A172 (cell line): ENCODE measurements at regions not wholly inside any gene's neighbourhood (a gene's known extent, or its start where the extent isn't known, plus 50 kb on each side); places are given as distances from the start of the nearest gene placed in this dataset.
"Not testable (repeated sequence)": the region's sequence is repeated elsewhere in the genome, so short reads cannot be mapped to it uniquely, and the experiment has no call there.

ENCODE experiments used
- DNase-seq: peaks from one replicate; pipeline ENCODE4 v3.0.0-alpha.2; 2015; ENCODE audit warnings: low spot score

DNA sequence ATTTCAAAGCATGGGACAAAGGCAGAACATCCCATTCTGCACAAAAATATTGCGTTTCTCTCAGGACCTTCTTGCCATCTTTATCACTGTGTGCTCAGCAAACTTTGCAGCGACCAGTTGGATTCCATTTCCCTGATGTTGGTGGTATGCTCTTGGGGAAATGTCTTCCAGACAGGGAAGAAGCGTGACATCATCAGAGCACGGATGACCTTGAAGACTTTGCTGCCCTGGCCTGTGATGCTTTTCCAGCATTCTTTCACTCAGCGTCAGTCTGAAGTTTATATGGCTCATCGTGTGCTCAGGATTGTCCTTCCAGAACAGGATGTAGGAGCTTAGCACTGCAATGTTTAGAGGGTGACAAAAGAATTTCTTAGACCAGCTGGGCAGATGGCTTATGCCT, 131.4 kb upstream of the F3 start:
- no peak for DNase-seq

DNA sequence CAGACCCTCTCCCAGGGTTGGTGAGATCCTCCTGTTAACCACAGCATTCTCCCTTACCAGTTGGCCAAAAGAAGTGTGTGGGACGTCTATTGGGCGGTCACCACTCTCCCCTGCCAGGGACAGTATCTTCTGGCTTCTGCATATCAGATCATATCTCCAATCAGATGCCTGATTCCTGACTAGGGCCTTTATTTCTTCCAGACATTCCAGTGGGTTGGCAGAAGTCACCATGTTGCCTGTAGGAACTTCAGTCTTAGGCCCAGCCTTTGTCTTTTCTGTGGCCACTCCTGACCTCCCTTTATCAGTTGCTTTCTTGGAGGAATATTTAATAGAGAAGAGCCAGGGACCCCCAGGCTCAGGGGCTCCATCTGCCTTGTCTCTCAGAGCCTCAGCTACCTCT, 130.4 kb upstream of the F3 start:
- no peak for DNase-seq

DNA sequence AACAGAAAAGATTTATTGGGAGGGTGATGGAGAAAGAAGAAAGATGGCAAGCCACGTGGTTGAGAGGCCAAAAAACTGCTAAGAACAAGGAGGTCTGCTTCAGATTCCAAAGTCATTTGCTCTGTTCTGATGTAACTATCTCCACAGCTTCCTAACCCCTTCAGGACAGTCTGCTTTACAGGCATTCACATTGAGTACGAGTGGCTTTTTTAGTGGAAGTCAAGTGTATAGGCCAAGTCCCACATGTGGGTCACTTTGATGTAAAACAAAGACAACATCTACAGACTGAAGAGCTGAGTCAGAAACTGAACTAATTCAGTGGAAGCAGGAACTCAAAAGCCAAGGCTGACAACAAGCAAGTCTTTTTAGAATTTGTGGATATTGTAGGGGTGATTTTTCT, 128.7 kb upstream of the F3 start:
- DNase-seq: no peak

DNA sequence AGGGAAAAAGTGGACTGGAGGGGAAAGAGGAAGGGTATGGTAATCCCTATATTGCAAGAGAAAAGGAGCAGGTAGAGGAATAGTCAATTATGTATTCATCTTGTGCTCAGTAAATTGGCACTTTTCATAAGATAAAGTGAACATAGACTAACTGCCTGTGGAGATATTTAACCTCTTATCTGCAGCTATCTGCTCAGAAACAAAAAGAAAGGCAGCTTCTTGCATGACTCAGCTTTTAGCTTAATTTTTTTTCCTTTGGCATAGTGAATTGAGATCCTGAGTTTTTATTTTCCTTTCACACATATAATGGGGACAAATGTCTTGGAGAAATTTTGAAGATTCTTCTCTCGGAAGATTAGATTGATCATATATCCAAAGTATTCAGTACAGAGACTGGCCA, 127.6 kb upstream of the F3 start:
- no peak for DNase-seq

DNA sequence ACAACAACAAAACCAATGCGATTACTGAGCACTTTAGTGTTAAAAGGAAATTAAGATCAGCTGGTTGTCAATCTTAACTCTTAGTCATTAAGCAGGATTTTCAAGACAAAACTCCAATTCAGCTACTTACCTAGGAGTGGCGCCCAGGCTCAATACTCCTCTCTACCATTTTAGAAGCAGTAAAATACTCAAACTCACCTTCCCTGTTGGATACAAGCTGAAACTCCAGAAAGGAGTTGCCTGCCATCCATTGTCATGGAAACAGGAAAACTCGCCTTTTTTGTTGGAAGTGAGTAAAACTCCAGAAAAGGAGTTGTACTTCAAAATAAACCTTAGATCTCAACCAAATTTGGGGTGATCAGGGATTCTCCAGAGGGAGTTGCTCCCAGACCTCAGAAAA, 127.0 kb upstream of the F3 start:
- no peak for DNase-seq

DNA sequence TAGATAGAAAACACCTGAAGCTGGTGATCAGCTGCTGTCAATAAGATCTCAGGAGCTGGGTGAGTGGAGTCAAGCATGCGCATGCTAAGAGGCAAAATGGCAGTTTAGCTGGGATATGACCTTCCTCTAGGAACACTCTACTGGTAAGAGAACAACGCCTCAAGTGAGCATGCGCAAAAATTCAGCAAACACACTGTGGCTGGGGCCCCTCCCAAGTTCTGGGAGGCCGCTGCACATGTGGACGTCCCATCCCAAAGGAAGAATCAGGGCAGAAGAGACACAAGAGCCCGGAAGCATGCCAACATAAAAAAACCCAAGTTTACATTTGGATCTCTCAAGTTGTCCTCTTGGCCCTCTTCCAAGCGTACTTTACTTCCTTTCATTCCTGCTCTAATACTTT, 126.3 kb upstream of the F3 start:
- DNase-seq: no peak

DNA sequence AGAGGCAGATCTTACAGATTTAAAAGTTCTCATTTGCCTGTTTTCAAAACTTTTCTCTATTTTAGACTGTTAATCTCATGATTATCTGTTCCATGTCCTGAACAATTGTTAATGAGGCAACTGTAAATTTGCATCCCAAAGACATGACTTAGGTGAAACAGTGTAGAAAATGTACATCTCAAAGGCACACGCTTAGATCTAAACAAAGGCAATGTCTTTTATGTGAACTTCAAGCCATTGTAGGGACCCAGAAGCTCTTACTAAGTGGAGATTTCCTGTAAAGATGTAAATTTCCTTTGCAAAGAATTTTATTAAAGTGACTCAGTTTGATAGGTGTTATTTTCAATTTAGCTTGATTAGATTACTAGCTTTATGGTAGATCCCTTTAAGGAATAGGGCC, 125.2 kb upstream of the F3 start:
- no peak for DNase-seq

DNA sequence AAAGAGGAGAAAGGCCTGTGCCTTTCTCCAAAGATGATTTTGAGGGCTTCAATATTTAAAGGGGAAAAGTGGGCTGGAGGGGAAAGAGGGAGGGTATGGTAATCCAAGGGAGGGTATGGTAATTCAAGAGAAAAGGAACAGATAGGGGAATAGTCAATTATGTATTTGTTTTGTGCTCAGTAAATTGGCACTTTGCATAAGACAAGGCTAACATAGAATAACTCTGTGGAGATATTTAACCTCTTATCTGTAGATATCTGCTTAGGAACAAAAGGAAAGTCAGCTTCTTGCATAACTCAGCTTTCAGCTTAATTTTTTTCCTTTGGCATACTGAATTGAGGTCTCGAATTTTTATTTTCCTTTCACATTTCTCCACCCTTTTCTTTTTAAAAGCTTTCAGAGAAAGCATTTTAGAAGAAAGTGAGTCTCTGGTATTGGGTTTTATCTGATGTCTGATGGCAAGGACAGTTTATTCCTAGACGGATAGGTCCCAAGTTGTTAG, 119.9 kb upstream of the F3 start:
- no peak for DNase-seq

DNA sequence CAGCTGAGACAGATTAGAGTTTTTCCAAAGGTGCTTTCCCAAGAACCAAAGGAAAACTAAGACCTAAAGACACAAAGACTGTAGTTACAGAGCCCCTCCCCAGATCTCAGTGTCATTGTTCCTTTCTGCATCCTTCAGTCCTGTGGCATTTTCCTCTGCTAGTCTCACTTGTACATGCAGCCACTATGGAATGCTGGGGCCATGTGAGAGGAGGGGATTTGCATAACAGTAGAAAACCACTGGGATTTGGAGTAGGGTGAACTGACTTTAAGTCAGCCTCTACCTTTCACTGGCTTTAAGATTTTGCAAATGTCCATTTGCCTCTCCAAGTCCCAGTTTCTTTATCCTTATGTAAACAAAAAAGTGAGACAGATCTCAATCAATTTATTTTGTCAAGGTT, 119.4 kb upstream of the F3 start:
- DNase-seq: no peak

DNA sequence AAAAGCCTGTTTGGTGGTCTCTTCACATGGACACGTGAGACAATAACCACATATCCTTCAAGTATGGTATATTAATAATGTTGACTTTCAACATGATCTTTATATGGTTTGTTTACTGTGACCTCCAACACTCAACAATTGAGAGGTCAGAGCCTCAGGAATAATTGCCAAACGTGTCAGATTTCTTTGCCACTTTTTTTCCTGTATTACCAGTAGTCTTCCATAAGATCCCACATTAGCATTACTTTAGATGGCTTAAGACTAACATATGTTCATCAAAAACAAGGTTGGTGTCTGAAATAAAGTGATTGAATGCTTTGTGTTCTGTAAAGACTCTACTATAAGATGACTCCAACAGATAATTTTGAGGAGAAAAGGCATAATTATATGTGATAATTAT, 118.7 kb upstream of the F3 start:
- DNase-seq: no peak

DNA sequence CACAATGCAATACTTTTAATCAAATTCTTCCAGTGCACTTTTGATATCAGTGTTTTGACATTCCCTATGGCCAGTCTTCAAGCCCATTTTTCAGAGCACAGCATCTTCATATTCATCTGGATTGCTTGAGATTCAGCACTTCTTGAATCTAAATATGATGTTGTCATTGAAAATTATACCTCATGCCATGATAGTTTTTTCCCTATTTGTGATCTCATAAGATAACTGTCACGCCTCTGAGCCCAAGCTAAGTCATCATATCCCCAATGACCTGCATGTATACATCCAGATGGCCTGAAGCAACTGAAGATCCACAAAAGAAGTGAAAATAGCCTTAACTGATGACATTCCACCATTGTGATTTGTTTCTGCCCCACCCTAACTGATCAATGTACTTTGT, 117.6 kb upstream of the F3 start:
- not testable (repeated sequence) for DNase-seq

DNA sequence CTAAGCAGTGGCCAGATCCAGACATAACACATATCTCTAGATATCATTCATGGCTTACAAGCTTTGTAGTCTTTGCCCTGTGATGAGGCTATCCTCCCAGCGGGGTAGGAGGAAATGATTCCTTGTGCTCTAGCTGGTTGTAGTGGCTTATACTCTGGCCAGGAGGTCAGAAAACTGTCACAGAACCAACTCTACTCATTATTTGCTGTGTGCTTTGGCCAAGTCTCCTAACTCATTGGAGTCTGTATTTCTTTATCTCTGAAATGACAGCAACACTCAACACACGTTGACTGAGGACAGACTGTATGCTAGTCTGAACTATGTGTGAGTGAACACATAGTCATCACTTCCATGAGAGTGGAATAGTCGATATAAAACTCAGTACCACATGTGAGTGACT, 116.7 kb upstream of the F3 start:
- DNase-seq: peak; percentile 58

DNA sequence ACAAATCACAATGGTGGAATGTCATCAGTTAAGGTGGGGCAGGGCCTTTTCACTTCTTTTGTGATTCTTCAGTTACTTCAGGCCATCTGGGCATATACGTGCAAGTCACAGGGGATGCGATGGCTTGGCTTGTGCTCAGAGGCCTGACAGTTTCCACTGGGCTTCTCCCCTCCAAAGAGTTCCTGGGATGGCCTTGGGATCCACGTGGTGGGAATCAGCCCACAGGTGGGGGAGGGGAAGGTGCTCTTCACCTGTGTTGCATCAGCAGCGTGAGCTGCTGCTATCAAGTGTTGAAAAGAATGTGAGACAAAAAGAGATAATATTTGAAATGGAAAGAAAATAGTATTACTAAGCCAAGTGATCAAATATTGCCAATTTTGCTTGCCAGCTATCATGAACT, 116.2 kb upstream of the F3 start:
- not testable (repeated sequence) for DNase-seq

DNA sequence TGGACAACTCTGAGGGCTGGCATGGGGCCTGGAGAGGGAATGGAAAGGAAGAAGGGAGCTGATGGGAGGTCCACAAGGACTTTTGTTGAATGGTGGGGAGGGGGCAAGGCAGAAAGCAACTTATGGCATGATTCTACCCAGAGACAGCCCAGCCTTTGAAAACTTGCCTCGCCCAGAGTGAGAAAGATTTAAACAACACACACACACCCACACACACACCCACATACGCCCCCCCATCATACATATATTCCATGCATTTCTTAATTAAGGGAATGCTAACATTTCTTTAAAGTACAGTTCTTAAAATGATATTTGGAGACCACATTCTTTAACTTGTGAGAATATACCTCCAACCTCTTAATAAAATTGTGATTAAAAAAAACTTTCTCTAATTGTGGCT, 115.4 kb upstream of the F3 start:
- DNase-seq: no peak

DNA sequence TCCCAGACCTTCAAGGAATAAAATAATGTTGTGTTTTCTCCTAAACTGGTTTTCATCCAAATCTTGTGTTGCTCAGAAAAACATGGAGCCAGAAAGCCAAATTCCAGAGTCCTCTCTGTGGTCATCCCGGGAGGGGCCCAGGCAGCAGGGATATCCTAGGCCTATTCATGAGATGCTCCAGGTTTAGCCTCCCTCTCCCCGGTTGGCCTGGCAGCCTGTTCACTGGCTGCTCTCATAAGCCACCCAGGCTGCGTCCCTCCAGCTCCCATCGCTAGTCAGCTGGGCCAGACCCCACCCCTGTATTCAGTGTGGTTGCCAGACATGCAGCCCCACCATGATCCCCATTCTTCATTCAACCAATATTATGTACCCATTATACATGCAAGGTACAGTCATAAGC, 113.4 kb upstream of the F3 start:
- DNase-seq: no peak

DNA sequence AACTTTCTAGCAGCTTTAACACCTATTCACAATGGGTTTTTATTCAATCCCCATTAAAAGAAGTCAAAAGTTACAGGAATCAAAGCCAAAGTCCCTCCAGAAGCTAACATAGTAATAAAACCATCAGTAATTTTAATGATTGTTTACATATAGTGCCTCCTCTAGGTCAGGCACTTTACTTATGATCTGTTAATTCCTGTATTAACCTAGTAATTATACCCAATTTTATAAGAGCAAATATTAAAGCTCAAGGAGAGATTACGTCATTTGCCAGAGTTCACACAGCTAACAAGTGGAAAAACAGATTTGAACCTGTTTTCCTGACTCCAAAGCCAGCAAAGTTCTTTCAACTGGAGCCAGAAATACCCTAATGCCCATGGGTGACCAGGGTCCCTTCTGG, 112.9 kb upstream of the F3 start:
- no peak for DNase-seq

DNA sequence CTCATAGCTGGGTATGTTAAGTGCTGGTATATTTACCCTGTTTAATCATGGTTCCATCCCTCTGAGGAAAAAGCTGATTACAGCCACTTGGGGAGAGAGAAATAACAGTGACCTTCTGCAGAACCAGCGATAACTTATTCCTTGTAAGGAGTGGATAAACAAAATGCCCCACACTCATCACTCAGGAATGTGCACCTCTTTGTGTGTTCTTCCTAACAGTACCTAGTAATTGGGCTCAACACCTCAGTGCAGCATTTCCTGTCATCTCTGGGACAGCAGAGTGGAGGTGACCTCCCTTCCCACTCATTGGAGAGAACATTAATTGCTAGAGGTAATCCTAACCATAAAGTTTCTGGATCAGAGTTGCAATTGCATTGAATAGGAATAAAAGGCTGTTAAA, 112.5 kb upstream of the F3 start:
- DNase-seq: peak; percentile 95

DNA sequence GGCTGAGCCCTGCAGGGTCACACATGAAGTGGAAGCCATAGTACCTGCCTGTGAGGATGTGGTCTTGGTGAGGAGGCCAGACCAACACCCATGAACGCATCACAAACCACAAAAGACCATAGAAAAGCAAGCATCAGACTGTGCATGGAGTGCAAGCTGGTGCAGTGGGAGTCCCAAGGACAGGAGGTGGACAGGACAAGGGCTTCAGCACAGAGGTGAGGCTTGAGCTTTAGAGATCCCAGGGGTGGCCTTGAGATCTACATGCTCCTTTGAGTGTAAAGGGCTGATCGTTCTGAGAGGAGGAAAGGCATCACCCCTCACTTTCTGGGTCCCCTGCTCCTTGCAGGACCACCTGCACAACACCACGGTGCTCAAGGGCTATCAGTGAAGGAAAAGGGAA, 111.9 kb upstream of the F3 start:
- peak; percentile 26 for DNase-seq

DNA sequence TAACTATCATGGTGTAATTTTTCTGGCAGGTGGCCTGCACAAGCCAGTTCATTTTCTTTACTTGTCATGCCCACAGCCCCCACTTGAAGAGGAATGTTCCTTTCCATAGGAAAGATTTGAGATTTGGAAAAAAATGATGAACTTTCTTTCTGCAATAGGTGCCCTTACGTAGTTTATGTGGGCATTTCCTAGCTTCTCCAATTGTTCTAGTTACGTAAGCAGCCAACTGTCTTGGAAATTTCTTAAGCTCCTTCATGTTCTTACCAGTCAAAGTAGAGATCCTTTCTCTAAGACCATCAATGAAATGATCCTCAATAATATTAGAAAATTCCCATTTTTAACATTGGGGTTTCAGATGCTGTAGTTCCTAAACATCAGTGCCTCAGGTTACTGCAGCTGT, 109.5 kb upstream of the F3 start:
- DNase-seq: no peak

DNA sequence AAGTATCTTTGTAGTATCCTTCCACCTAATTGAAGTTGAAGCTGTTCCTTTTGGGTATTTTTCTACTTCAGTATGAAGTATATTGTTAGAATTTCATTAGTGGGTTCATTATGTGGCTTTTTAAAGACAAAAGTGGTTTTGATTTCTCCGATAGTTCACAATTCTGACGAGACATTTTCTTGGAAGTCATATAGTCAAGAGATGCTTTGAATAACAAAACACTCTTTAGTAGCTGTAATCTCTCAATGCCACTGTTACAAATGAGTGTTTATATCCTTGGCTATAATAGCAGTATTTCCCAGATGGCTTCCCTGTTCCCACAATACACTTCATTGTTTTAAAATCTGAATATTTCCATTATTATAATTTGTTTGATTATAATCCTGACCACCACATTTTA, 108.7 kb upstream of the F3 start:
- DNase-seq: no peak

DNA sequence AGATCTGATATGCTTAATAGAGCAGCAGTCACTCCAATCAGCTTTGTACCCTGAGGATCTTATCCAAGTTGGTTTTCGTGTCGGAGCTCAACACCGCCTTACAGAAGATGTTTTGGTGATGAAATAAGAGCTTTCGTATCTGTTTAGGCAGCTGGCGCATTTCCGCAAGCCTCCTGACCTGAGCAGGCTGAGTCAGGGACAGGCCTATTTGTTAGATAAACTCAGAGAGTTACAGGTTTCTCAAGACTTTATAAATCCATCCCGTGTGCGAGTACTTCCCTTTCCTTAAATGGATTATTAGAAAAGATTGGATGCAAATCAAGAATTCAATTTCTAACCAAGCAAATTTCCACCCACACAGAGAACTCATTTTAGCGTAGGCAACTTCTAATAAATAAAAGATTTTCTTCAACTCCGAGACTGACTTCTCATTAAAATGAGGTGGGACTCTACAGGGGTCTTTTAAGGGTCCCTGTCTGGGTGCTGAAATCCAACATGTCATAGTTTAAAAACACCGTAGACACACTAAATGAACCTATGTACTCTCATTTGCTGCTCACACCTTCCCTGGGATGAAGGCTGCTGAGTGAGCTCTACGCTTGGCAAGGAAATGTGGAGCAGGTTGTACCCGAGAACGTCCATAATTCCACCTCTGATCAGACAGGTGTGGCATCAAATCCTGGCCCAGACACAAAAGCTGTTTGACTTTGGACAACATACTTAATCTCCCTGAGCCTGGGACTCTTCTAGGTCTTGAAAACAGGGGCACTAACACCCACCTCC, 106.9 kb upstream of the F3 start:
- peak; percentile 95 for DNase-seq

DNA sequence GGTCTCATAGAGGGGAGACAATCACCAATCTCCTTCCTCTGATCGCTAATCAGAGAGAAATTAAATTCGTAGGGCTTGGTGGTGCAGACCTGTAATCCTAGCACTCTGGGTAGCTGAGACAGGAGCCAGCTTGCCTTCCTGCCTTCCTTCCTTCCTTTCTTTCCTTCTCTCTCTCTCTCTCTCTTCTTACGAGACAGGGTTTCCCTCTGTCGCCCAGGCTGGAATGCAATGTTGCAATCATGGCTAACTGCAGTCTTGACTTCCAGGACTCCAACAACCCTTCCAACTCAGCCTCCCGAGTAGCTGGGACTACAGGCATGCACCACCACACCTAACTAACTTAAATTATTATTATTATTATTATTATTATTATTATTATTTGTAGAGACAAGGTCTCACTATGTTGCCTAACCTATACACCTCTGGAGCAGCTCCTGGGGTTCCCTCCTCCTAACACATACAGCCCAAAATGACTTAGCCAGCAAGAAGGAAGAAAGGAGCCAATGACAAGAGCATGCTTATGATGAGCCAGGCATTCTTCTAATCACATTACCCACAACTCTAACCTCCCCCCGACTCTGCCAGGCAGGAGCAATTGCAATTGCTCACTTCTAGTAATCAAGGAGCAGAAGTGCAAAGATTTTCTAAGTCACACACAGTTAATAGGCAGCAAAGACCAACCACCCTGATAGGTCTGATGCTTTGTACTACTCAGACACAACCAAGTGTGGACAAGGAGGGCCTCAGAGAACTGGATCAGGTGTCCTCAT, 105.4 kb upstream of the F3 start:
- DNase-seq: peak; percentile 48

DNA sequence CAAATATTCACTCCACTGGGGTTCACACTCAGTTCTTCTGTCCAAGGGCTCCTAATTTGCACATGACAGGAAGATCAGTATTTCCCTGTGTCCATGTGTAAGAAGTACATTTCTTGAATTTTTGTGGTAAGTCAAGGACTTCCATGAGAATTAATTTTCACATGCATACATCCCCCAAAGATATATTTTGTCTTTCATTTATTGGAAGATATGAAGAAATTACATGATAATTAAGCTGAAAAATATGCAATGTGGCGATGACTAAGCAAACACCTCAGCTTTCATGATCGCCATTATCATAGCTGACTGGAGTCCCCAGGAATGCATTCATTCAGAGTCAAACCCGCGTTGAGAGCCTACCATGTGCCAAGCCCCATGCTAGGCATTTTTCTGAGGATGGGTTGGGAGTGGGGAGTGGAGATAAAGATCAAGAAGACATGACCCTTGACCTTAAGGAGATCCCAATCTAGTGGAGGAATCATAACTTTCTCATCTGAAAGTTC, 104.6 kb upstream of the F3 start:
- DNase-seq: peak; percentile 93
